Activated CD4-positive, alpha-beta T cell treated with anti-CD3 and anti-CD28 coated beads, Interleukin-10, Interleukin-2, amounts not matched to agents 100 ng/mL and 50 ng/mL, durations not matched to agents 16 hours and 8 hours (primary cell): ENCODE measurements at regions not wholly inside any gene's neighbourhood (a gene's known extent, or its start where the extent isn't known, plus 50 kb on each side); places are given as distances from the start of the nearest gene placed in this dataset.
A peak's percentile ranks its signal among the peaks of the same experiment; 100 is the strongest.
"Not testable (repeated sequence)": the region's sequence is repeated elsewhere in the genome, so short reads cannot be mapped to it uniquely, and the experiment has no call there.

Source experiments
- DNase-seq: peaks from one replicate; pipeline ENCODE4 v3.0.0-alpha.2; 2020

DNA sequence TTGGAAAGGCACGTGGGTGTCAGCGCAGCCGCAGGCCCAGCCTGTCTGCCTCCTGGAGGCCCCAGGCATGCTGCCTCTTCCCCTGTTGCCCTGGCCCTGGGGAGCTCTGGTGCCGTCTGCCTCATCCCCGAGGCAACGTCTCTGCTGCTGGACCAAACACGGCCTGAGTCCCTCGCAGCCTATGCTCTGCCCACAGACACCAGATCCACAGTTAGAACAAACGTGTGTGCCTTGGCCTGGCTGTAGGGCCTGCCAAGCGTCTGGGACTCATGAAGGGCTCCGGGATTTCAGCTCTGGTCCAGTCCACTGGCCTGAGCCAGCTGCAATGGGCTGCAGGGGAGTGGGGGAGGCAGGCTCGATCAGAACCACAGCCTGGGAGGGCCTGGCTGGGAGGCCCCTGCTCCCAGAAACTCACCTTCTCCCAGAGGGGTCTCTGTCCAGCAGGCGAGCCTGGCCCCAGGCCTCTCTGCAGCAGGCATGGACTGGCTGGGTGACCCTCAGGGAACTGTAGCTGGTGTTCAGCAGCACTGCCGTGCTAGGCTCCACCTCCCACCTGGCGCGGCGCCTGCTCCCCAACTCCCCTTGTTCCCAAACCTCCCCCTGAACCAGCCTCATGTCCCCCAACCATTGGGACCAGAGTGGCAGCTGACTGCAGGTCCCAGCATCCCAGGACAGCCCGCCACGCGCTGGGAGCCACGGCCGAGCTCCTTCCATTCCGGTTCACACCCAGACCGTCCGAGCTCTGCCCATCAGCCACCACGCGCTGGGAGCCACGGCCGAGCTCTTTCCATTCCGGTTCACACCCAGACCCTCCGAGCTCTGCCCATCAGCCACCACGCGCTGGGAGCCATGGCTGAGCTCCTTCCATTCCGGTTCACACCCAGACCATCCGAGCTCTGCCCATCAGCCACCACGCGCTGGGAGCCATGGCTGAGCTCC is 197.0 kb downstream of the DLL1 start:
- DNase-seq = no peak

DNA sequence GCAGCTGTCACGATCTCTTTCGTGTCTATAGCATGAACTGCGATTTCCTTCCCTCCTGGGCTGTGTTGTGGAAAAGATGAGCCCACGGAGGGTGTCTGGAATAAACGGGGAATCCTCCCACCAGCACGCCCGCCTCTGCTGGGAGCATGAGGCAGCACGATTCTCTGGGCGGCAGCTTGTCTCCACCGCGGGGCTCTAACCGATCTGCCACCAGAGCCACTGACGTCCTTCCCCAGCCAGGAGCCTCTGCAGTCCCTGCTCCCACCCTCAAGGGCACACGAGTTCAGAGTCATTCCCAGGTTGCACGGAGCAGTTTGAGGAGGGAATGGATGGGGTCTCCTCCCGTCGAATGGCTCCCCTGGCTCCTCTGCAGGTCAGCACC is 197.6 kb downstream of the DLL1 start:
- DNase-seq = no peak

DNA sequence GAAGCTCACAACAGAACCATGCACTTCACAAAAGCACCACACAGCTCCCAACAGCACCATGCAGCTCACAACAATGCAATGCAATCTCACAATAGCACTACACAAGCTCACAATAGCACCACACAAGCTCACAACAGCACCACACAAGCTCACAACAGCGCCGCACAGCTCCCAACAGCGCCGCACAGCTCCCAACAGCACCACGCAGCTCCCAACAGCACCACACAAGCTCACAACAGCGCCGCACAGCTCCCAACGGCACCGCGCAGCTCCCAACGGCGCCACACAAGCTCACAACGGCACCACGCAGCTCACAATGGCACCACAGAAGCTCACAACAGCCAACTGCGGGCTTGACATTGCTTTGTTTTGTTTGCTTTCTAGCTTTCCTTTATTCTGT is 198.1 kb downstream of the DLL1 start:
- no peak for DNase-seq

DNA sequence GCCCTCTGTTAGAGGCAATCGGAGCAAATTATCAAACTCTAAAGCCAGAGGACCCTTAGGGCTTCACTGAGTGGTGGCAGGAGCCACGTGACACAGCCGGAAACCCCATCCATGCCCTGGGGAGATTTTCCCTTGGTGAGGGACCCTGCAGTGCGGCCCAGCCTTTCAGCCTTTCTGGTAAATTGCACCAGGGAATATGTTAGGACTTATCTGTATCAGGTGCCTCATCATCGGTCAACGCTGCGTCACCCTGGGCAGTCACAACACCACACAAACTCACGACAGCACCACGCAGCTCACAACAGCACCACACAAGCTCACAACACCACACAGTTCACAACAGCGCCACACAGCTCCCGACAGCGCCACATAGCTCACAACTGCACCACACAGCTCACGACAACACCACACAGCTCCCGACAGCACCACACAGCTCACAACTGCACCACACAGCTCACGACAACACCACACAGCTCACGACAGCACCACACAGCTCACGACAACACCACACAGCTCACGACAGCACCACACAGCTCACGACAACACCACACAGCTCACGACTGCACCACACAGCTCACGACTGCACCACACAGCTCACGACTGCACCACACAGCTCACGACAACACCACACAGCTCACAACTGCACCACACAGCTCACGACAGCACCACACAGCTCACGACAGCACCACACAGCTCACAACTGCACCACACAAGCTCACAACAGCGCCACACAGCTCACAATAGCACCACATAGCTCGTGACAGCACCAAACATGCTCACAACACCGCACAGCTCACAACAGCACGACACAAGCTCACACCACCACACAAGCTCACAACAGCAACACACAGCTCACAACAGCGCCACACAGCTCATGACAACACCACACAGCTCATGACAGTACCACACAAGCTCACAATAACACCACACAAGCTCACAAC is 199.0 kb downstream of the DLL1 start:
- DNase-seq = no peak

DNA sequence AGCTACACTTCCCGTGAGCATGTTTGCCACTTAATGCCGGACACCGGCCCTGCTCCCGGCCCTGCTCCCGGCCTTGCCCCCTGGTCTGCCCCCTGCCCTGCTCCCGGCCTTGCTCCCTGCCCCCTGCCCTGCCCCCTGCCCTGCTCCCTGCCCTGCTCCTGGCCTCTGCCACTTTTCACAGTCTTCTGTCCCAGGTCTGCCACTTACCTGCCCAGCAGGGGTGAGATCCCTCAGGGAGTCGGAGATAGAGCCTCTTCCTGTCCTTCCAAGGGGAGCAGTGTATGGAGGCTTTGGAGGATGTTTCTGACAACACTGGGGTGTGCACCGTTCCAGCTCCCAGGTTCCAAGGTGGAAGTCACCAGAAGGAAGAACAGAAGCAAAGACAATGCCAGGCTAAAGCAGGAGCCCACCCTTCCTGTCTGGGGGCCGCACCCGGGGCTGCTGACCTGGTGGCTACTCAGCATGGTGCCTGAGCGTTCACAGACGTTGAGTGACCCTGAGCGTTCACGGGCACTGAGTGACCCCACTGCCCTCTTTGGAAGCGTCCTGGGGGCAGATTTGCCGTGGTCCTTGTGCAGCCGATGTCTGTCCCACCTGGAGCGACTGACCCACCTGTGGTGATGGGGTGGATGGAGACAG is 199.8 kb downstream of the DLL1 start:
- no peak for DNase-seq

DNA sequence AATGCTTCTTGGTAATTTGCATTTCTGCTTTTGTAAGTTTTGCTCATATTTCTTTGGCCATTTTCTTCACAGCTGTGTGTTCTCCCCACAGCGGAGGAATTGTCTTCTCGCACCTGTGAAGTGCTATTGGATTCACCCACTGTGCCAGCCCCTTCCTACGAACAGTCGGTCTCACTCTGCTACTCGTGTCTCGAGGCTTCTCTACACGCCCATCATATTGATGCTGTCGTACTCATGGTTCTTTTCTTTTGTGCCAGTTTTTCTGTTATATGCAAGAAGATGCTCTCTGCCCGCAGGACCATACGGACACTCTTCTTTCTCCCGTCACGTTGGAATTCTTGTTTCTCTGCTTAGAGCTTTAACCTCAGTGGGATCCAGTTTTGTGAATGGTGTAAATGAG is 200.3 kb downstream of the DLL1 start:
- DNase-seq = no peak

DNA sequence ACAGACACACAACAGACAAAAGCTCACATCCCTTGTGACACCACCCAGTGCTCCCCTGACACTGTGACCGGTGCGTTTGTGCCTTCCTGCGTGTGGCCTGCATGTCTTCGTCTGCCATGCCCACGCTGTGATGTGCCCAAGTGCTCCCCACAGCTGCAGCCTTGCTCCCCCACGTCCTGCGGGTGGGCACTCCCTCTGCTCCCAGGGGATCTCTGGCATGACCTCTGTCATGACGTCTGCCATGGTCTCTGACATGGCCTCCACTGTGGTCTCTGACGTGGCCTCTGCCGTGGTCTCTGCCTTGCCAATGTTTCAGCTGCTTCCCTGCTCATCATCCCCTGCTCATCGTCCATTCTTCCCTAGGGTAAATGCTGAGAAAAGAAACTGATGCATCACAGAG is 200.9 kb downstream of the DLL1 start:
- DNase-seq = no peak

DNA sequence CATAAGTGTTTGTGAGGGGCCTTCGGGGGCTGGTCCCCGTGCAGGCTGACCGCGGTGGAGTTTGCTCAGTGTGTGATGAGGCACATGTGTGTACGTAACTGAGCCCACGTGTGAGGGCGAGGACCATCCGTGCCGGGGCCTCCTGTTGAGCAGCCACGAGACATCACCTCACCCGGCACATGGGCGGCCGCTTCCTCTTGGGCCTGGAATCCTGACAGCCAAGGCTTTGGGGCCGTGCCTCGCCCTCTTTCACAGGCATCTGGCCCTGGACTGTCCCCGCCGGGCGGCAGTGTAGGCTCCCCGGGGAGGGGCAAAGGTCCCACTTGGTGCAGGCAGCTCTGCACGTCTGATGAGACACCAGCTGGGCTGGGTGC is 202.3 kb downstream of the DLL1 start:
- DNase-seq = peak; percentile 10

DNA sequence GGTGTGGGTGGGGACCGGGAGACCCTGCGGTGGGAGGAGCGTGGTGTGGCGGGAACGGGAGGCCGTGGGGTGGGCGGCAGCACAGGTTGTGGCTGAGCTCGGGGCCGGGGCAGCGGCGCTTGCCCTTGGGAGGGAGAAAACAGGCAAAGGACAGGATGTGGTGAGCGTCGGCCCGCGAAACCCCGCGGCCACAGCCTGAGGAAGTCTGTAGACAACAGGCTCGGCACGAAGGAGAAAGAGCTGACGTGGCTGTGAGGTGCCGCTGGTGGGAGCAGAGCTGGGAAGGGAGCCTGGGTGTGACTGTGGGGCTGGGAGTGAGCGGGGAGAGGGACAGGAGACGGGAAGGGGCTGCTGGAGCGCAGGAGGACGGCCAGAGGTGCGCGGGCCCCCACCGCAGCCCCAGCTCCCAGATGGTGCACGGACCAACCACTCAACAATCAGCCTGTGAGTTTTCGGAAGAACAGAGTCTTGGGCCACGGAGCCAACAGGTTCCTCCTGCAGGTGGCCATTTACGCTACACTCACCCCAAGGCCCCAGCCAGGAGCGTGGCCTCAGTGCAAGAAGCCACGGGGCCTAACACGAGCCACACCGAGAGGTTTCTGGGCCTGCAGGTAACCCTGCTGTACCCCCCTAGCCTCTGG is 202.8 kb downstream of the DLL1 start:
- peak; percentile 78 for DNase-seq

DNA sequence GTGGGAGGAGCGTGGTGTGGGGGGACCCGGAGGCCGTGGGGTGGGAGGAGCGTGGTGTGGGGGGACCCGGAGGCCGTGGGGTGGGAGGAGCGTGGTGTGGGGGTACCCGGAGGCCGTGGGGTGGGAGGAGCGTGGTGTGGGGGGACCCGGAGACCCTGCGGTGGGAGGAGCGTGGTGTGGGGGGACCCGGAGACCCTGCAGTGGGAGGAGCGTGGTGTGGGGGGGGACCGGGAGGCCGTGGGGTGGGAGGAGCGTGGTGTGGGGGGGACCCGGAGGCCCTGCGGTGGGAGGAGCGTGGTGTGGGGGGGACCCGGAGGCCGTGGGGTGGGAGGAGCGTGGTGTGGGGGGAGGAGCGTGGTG is 203.5 kb downstream of the DLL1 start:
- not testable (repeated sequence) for DNase-seq

DNA sequence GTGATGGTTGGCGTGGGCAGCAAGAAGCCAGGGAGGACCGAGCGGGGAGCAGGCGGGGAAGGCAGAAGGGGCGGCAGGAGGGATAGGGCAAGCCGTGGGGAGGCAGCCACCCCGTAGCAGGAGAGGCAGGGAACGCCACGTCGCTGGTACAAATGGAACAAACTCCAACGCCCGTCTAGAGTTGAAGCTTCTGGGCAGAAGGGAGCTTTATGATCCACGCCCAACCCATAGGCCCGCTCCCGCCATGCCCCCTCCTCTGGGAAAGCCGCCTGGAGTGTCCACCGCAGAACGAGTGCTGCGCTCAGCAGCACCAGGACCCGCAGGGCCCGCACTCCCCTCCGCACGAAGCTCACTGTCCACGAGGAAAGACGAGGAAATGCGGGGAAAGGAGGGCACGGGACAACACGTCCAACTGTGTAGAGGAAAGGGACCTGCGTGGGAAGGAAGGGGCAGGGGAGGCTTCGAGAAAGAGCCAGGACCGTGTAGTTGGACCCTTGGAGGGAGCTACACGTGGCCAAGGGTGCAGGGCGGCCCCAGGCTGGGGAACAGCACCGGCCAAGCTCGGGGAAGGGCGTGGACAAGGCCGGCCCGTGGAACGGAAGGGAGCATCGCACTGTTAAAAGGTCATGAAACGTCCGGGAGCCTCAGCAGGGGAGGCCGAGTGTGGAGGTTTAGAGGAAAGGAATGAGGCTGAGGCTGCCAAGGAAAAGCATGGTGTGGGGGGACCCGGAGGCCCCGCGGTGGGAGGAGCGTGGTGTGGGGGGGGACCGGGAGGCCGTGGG is 204.0 kb downstream of the DLL1 start:
- DNase-seq = no peak

DNA sequence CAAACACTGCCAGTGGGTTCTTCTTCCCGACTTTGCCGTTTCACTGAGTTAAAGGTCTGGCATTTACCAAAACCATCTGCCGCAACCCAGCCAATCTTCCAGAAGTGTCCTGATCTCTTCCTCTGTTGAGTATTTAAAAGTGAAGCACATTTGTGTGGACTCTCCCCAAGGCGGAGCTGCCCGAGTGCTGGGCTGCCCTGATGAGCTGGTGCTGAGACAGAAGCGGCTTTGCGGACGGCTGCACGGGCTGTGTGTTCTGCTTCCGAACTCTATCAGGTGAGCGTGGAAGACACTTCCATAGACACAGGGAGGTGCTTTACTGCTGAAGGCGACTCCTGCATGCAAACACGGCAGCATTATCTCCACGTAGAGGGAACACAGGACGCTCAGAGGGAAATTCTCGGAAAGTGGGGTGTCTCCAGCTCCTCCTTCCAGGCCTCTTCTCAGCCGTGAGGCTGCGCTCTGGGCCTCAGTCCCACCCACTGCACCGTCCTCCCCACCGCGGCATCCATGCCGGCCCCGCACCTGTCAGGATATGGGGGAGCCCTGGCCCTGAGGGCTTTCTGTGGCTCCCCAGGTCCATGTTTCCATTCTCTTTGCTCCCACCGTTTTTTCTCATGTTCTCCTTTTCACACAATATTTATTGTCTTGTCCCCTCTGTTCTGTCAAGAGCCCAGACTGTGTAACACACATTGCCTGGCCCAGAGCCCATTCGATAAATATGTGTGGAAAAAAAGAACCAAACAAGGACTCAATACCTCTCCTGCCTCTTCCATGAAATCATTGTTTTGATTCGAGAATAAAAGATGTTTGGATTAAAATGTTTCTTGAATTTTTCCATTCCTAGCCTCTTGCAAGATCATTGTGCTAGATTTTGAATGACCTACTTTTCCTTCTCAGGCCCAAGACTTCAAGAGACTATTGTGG is 205.1 kb downstream of the DLL1 start:
- DNase-seq = no peak

DNA sequence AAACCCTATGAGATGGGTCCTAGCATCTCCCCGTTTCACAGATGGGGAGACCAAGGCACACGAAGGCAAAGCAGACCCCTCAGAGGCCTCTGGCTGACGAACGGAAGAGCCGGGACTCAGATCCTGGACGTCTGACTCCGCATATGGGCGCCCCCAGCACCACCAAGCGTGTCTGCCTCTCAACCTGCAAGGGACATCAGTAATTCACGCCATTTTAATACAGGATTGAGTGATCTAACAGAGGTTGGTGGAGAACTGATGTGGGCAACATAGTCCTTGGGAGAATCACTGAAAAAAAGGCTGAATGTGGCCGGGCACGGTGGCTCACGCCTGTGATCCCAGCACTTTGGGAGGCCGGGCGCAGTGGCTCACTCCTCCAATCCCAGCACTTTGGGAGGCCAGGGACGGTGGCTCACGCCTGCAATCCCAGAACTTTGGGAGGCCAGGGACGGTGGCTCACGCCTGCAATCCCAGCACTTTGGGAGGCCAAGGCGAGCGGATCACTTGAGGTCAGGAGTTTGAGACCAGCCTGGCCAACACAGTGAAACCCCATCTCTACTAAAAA is 206.6 kb downstream of the DLL1 start:
- no peak for DNase-seq

DNA sequence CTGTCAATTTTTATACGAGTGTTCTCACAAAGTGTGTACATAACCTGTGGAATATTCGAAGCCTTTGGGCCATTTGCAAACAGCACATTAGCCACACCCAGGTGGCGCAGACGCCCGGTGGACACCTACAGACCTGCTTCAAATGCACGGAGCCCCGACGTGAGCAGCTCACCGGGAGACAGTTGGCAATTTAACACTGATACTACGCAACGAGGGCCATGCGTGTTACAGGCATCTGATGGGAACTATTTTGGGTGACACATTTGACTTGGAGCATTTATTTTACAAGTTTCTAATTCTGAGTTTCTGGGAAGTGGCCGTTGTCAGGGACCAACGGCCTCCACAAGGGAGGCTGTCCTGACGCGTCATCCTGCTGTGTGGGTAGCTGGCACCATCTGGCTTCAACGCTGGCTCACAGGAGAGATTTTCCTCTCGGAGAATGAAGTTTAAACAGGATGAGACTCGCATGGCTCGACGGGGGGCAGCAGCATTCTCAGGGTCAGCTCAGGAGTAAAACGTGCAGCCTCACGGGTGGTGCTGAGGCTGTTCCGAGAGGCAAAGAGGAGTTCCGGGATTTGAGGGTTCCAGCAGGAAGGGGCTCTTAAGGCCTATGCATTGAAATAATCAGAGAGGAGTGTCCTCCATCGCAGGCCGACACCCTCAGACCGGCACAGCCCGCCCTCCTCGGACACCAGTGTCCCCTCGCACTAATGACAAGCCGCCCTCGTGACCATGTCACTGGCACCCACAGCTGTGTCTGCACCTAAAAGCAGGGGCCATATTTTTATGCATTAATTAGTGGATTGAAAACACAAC is 207.4 kb downstream of the DLL1 start:
- DNase-seq = no peak

DNA sequence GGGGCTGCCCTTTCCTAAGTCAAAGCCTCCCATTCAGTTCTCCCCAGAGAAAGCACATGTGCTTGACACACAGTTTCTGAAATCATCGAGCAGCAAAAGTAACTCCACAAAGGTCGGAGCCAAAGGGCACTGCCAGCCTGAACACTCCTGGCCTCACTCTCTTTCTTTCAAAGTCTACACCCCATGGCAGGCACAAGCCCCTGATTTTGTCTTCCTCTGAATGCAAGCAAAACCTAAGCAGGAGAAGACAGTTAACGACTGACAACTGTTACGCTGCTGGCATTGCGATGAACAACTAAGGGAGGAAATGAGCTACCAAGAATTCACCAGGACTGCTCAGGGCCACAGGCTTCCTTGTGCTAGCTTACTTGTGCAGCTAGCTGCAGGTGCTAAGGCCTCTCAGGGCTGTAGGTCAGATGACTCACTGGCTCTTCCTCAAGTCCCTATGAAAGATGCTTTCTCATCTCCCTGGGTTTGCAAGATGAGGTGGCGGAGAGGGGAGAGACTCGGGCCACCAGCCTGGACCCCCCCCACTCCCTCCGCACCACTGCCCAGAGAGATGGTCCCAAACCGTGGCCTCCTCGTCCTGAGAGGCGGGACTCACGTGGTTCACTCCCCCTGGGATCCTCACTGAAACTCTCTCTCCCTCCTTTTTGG is 208.2 kb downstream of the DLL1 start:
- peak; percentile 19 for DNase-seq

DNA sequence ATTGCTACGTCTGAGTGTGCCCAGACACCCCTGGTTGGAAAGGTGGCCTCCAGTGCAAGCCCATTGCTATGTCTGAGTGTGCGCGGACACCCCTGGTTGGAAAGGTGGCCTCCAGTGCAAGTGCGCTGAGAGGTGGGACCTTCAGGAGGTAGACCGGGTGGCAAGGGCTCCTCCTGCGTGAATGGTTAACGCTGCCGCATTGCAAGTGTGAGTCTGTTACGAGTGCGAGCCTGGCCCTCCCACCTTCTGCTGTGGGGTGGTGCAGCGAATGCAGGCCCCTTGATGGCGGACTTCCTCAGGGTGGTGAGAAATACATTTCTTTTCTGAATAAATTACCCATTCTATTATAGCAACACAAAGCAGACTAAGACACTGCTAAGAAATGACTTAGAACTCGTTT is 208.8 kb downstream of the DLL1 start:
- DNase-seq = no peak

DNA sequence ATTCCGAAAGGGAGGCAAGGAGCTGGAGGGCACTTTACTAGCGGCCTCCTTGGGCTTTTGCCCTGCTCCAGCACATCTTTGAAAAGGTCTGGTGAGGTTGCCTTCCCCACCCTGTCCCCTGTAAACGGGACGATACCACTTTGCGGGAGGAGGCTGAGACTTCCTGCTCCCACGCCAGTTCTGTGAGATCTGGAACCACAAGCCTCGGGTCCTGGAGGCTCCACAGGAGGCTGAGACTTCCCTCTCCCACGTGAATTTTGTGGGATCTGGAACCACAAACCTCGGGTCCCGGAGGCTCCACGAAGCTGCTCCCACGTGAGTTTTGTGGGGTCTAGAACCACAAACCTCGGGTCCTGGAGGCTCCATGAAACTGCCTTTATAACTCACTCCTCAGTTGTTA is 209.3 kb downstream of the DLL1 start:
- DNase-seq = no peak

DNA sequence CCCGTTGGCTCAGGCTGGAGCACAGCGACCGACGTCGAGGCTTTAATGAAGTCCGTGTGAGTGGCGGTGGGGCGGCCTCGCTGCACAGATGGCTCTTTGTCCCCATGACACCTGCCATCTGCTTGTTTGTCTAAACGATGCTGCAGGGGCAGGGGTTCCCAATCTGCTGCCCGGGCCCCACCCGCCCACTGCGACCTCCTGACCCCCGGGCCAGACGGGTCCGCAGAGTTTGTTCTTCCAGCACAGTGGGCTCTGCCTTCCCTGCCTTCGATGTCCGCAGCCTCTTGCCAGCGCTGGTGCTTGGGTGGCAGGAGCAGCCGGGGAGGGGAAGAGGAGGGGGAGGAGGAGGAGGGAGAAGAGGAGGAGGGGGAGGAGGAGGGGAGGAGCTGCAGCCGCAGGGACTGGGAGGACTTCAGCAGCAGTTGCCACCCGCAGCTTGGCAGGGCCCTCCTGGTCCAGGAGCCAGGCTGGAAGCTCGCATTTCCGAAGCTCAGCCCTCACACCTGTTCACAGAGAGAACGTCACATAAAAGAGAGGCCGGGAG is 210.0 kb downstream of the DLL1 start:
- DNase-seq = no peak
